Motor neuron (in vitro differentiated cells): ENCODE measurements at regions not wholly inside any gene's neighbourhood (a gene's known extent, or its start where the extent isn't known, plus 50 kb on each side); places are given as distances from the start of the nearest gene placed in this dataset.

Source experiments
- ATAC-seq, 8 experiments: fragments of 200-7000 bp; cut with Tn5 transposase; replicated peaks in 6 of 8; 2 replicates each; pipeline ENCODE4 v1.8.0; 2021; ENCODE audit warnings: mild to moderate bottlenecking in 8 of 8, moderate library complexity in 8 of 8
- H3K27ac ChIP-seq, 2 donors: fragments of 250-450 bp; sonication (Bioruptor Pico); 2 replicates each; pipeline ENCODE4 v1.9.0; 2021; ENCODE audit warnings: antibody characterized with exemption in 2 of 2, mild to moderate bottlenecking in 2 of 2, moderate library complexity in 1 of 2
- H3K4me1 ChIP-seq, 2 donors: fragments of 250-450 bp; sonication (Bioruptor Pico); replicated peaks in 1 of 2; 2 replicates each; pipeline ENCODE4 v1.6.1; 2021; ENCODE audit warnings: antibody characterized with exemption in 2 of 2, mild to moderate bottlenecking in 2 of 2, moderate library complexity in 1 of 2
- H3K4me3 ChIP-seq, 5 donors: fragments of 250-450 bp; sonication (Bioruptor Pico); 2 replicates each; pipeline ENCODE4 v1.9.0; 2021; ENCODE audit warnings: antibody characterized with exemption in 5 of 5, mild to moderate bottlenecking in 5 of 5, moderate library complexity in 4 of 5
- WGBS, 10 experiments: fragments of 450-650 bp; shearing (Covaris generic); methylation state at CpG; one replicate each; pipeline ENCODE4 v1.0.0; 2022; 5-methylcytosine and 5-hydroxymethylcytosine counted together
- in situ Hi-C, 9 experiments: fragments of 400-800 bp; cut with MboI; loops; one replicate each; pipeline ENCODE4 v1.15.0; 2021; ENCODE audit warnings: low sequenced_read_pairs in 9 of 9, low pct_unique_long_range_greater_than_20kb in 2 of 9; ENCODE audit not compliant: unreplicated experiment in 9 of 9

DNA sequence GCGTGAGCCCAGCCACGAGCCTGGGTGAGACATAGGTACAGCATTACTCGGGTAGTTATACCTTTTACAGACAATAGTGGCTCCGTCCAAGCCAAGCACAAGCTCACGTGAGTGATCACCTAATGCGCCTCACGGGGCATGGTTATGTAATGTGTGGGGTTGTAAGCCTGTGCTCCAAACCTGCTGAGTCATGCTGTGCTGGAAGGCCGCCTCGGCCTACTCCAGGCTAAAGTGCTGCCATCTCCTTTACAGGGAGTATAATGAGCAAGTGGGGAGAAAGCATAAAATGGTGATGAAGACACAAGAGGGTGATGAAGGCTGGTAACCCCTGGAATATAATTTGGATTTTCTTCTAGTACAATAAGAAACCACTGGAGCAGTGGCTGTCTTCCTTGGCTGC, 175.8 kb upstream of the STT3B start:
- Histone ChIP-seq H3K27ac (no peak overlapping the region), H3K4me3 (no peak overlapping the region), H3K4me1 (no peaks in the 10 kb centered on the region)
- in situ Hi-C loops, result no loop called here
- 71 to 100% (median 90%) methylated on average over 2 to 7 of the region's 9 CpGs; no CpG with 5 or more reads in 4 of the 10 experiments for WGBS, 10 experiments
- peak in 1 of 8 experiments; percentile 22 for ATAC-seq

- no peak for ATAC-seq
- H3K4me3 ChIP-seq, result no peak overlapping the region
- no peak overlapping the region for H3K27ac ChIP-seq
- 84 to 100% (median 100%) methylated on average over 1 to 2 of the region's 2 CpGs; no CpG with 5 or more reads in 2 of the 10 experiments for WGBS, 10 experiments
- in situ Hi-C loops, result no loop called here
- H3K4me1 ChIP-seq, result no peaks in the 10 kb centered on the region
Measured at GRCh38 chr3:31357451-31357850, 175.3 kb upstream of the STT3B start.

DNA sequence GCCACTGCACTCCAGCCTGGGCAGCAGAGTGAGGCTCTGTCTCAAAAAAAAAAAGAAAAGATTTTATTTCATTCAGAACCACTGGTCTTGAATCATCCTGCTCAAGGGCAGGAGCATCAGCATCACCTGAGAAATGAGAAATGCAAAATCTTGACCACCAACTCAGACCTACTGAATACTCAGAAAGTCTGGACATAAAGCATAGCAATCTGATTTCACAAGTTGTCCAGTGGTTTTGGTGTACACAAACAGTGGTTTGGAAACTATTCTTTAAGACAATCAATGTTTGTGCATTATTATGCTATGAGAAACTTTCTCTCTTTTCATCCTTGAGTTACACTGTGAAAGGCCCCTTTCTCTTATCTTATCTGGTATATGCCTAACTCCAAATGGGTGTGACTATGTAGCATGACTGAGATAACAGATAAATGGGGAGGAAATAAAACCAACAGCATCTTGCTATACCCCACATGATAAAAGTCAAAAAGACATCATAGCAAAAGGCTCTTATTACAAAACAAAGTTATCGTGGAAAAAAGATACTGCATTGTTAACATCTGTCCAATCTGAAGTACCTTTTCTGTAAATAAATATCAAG, 174.2 kb upstream of the STT3B start:
- no peak for ATAC-seq
- 80 to 100% (median 100%) methylated on average over 1 of the region's 1 CpG; no CpG with 5 or more reads in 3 of the 10 experiments for WGBS, 10 experiments
- in situ Hi-C loops, result no loop called here
- Histone ChIP-seq H3K27ac (no peak overlapping the region), H3K4me1 (no peaks in the 10 kb centered on the region), H3K4me3 (no peak overlapping the region)

DNA sequence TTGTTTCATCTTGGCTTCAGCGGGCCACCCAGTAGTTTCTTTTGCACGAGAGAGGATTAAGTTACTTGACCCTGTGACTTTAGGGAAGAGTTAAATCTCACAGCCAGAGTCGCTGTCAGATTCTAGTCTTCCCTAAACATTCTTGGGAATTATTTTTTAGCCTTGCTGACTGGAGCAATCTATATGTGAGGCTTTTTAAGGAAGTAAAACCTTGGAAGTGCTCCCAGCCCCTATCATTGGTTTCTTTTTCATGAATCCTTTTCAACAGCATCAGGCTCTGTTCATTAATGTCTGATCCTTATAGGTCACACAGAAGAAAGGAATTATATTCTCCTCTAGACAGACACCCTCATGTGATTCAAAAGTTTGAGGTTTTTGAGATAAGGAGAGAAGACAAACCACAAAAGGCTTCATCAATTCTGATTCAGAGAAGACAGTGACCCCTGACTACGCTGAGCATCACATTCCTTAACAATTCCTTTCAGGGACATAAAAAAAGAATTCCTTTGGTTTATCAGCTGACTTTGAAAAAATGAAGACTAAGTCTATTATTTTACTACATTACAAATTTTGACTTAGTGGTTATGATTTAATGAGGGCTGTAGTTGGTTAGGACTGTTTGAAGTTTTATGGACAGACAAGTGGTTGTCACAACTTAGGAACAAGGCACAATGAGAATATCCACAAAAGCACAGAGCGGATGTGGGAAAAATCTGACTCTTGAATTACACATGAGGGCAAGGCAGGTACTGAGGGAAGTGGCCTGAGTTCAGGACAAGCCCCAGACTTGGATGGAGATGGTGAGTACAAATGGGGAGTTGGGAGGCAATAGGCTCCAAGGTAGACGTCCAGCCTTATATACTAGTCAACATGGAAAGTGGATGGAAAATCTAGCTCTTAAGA, 171.1 kb upstream of the STT3B start:
- Histone ChIP-seq H3K4me1 (no peaks in the 10 kb centered on the region), H3K4me3 (no peak overlapping the region), H3K27ac (no peak overlapping the region)
- in situ Hi-C loops, result no loop called here
- peak in 1 of 8 experiments; percentile 58 for ATAC-seq
- WGBS, 10 experiments, result 14 to 75% (median 57%) methylated on average over 2 to 6 of the region's 6 CpGs

GRCh38 chr3:31364188-31364587, 168.5 kb upstream of the STT3B start:
- Histone ChIP-seq H3K4me3 (no peak overlapping the region), H3K4me1 (no peaks in the 10 kb centered on the region), H3K27ac (no peak overlapping the region)
- in situ Hi-C loops, result no loop called here
- 63 to 100% (median 90%) methylated on average over 1 of the region's 1 CpG; no CpG with 5 or more reads in 2 of the 10 experiments for WGBS, 10 experiments
- no peak for ATAC-seq

DNA sequence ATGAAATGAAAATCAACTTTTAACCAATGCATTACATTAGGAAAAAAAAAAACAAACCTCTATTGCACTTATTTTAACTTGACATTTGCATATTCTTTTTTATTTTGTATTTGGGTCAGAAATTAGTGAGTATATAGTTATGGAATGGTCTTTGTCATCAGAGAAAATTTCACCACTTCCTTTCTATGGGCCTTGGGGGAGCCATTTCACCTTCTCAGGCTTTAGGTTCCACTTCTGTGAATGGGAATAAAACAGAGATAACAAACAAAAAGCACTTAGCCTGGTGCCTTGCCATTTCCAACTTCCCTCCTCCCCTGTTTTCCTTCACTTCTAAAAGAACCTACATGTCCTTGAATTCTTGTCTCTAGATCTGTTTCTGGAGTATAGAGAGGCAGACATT, 168.0 kb upstream of the STT3B start:
- ATAC-seq, result peak in 3 of 8 experiments; percentile 24 to 41 (median 36)
- Histone ChIP-seq H3K27ac (no peak overlapping the region), H3K4me1 (no peaks in the 10 kb centered on the region), H3K4me3 (no peak overlapping the region)
- in situ Hi-C loops, result no loop called here

- in situ Hi-C loops, result no loop called here
- WGBS, 10 experiments, result 92 to 100% (median 100%) methylated on average over 2 of the region's 2 CpGs; no CpG with 5 or more reads in 6 of the 10 experiments
Measured at GRCh38 chr3:31367518-31367917, 165.2 kb upstream of the STT3B start.

DNA sequence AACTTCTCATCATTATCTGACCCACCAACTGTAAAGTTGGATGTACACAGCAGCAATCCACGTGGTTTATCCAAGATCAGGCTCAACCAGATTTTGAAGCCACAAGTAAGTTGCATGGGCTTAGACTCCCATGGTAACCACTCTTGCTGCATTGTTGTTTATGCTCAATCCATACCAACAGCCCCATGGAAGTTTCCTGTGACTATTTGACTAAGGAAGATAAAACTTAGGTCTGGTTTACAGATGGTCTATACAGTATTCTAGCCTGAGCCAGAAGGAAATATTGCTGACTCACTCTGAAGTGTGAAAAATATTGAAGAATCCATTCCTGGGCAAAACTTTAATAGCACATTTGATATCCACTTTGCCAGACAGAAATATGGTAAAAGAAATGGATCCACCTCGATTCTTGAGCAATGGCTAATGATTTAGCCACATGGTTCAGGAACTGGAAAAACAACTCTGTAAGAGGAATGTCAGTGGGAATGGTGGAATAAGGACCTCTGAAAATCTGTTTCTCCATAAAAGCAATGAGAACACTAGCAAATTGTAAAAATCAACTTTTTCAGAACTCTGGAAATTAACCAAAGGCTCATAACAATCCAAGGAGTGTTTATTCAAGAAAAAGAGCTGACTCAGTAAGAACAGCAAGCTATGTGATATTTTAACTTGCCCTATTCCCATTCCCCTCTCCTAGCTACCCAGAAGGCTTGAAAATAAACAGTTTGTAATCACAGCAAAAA, 162.9 kb upstream of the STT3B start:
- Histone ChIP-seq H3K4me1 (peaks cover 2 to 17% of the 10 kb centered on the region in 2 donors), H3K27ac (no peak overlapping the region), H3K4me3 (no peak overlapping the region)
- 0 to 100% (median 70%) methylated on average over 1 to 2 of the region's 2 CpGs; no CpG with 5 or more reads in 2 of the 10 experiments for WGBS, 10 experiments
- ATAC-seq, result peak in 2 of 8 experiments; percentile 41 to 53
- in situ Hi-C loops, result no loop called here

More at GRCh38 chr3:31367518-31367917, 165.2 kb upstream of the STT3B start:
- H3K4me3 ChIP-seq, result no peak overlapping the region
- no peak overlapping the region for H3K27ac ChIP-seq
- ATAC-seq, result no peak
- H3K4me1 ChIP-seq, result peaks cover 2 to 13% of the 10 kb centered on the region in 2 donors

DNA sequence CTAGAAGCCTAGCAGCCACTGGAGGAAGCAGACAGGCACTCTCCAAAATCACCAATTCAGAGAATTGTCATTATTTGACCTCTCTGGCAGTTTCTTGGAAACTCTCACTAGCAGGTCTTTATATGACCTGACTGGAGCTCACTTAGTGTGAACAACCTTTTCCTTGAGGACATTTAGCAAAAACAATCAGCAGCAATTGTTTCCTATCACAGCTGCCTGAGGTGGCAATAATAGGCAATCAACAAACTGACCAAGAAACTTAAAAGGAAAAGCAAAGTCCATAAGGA, 162.4 kb upstream of the STT3B start:
- Histone ChIP-seq H3K27ac (no peak overlapping the region), H3K4me1 (peaks cover 2 to 17% of the 10 kb centered on the region in 2 donors), H3K4me3 (no peak overlapping the region)
- no peak for ATAC-seq
- in situ Hi-C loops, result no loop called here

DNA sequence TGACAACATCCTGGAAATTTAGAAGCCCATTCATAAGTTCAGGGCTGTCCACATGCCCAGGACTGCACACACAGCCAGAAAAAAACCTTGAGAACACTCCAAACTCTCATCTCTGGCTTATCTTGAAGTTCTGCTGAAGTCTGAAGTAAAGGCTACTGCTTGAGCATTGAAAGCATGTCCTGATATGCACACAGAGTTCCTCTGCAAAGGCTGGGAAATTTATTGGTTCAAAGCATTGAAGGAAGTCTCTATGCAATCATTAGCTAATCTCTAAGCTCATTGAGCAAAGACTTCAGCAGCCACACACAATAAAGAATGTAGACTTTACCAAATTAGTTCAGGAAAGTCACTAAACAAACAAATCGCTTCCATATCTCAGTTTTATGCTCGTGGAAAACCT, 162.0 kb upstream of the STT3B start:
- H3K27ac ChIP-seq, result no peak overlapping the region
- ATAC-seq, result no peak
- in situ Hi-C loops, result no loop called here
- 33 to 97% (median 74%) methylated on average over 1 to 2 of the region's 2 CpGs; no CpG with 5 or more reads in 2 of the 10 experiments for WGBS, 10 experiments
- no peak overlapping the region for H3K4me3 ChIP-seq
- H3K4me1 ChIP-seq, result peaks cover 2 to 17% of the 10 kb centered on the region in 2 donors

- Histone ChIP-seq H3K4me1 (peaks cover 2 to 17% of the 10 kb centered on the region in 2 donors), H3K27ac (no peak overlapping the region), H3K4me3 (no peak overlapping the region)
- in situ Hi-C loops, result no loop called here
- 79 to 100% (median 88%) methylated on average over 1 to 4 of the region's 4 CpGs for WGBS, 10 experiments
- ATAC-seq, result peak in 3 of 8 experiments; percentile 66 to 69 (median 67)
Measured at GRCh38 chr3:31371484-31372177, 161.1 kb upstream of the STT3B start.

DNA sequence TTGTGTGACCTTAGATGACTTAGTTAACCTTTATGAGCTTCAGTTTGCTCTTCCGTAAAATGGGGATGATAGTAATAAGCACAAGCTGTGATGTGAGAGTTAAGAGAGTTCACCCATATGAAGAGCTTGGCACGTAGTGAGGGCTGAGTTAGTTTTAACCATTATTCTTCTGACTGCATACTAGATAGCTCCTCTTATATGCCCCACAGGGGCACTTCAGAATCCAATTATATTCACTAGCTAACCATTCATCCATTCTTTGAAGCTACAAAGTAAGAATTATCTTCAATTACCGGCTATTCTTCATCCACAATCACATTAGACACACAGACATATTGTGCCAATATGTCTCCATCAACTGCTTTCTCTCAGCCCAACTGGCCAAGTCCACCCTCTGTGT, 159.0 kb upstream of the STT3B start:
- peak in 1 of 8 experiments; percentile 86 for ATAC-seq

More for the DNA sequence above, 159.0 kb upstream of the STT3B start:
- H3K27ac ChIP-seq, result no peak overlapping the region
- WGBS, 10 experiments, result 42 to 100% (median 76%) methylated on average over 1 to 3 of the region's 3 CpGs; no CpG with 5 or more reads in 2 of the 10 experiments
- H3K4me3 ChIP-seq, result no peak overlapping the region
- H3K4me1 ChIP-seq, result peaks cover 2 to 17% of the 10 kb centered on the region in 2 donors
- in situ Hi-C loops, result no loop called here
